Right kidney (tissue), 1 donor: ENCODE measurements at regions not wholly inside any gene's neighbourhood (a gene's known extent, or its start where the extent isn't known, plus 50 kb on each side); places are given as distances from the start of the nearest gene placed in this dataset.
"Not testable (repeated sequence)": the region's sequence is repeated elsewhere in the genome, so short reads cannot be mapped to it uniquely, and the experiment has no call there.

Source experiments
- DNase-seq: peaks from one replicate; pipeline ENCODE4 v3.0.0-alpha.2; 2016

DNA sequence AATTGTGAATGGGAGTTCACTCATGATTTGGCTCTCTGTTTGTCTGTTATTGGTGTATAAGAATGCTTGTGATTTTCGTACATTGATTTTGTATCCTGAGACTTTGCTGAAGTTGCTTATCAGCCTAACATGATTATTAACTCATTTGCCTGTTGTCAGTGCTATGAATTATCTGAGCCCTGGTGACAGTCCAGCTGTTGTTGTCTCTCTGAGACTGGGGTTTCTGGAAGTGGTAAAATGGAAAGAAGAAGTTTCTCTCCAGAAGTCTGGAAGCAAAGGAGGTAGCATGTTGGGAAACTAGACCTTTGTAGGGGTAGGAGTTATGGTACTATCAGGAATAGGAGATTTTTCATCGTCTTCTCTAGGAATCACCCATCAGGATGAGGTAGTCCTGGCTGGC lies 473.0 kb upstream of the RASGRP1 start:
- DNase-seq: not testable (repeated sequence)

DNA sequence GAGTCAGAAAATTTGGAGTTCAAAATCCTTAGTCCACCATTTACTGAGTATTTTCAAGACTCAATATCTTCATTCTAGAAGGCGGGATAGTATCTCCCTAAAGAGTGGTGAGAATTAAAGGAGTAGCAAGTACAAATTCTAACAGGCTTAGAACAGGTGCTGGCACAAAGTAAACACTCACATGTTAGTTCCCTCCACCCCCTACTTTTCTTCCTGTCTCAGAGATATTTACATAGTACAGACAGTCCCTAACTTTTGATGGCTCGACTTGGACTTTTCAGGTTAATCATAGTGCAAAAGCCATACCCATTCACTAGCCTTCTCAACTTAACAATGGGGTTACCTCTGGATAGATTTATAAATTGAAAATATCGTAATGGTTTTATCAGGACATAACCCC lies 476.2 kb upstream of the RASGRP1 start:
- DNase-seq: no peak

DNA sequence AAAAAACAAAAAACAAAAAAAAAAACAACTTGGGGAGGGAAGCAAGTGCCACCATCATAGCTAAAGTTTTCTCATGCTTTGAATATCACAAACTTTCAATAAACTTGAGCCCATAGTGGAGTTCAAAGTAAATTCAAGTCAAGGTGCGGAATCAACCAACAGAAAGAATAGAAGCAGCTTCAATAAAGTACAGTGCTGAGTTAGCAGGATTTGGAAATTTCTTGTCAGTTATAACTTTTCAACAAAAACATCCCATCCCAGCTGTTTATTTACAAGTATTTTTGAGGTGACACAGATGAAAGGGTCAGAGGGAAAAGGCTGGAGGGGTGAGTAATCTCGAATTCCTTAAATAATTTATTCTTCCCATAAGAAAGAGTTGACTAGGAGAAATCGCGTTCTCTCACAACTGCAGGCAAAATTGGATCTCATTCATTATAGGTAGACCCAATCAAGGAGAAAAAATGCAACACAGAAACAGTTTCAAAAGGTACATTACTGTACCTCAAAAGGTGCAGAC lies 477.4 kb upstream of the RASGRP1 start:
- no peak for DNase-seq

DNA sequence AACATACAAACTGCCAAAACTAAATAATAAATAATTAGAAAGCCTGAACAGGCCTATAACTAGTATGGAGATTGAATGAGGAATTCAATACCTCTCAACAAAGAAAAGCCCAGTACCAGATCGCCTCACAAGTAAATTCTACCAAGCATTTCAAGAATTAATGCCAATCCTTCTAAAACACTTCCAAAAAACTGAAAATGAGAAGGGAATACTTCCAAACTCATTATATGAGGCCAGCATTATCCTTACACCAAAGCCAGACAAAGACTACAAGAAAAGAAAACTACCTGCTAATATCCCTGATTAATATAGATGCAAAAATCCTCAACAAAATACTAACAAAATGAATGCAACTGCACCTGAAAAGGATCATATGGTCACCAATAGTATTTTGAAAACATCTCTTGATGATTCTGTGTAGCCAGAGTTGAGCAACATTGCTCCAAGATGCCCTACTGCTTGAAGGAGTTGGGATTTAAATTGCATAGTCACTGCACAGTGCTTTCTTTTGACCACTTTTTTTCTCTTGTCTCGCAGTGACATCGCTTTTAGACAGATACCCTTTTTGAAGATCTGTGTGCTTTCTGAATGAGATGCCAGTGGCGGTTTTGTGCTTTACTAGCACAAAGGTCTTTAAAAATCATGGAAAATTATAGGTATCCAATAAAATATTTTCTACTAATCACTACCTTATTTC lies 487.2 kb upstream of the RASGRP1 start:
- DNase-seq: no peak

DNA sequence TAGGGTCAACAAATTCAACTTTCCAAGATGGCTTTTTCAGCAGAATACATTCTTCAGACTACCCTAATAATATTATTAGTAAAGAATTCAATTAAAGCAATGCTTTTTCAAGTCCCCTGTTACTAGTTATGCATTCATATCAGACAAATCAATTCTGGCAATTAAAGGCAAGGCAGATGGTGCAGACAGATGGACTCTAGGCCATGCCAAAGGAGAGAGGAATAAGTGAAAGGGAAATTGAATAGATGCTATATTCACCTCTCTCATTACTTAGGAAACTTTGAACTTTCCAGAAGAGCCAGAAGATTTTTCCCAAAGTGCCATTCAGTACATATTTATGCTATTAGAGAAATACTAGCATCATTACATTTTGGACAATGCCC lies 487.7 kb upstream of the RASGRP1 start:
- DNase-seq: no peak

DNA sequence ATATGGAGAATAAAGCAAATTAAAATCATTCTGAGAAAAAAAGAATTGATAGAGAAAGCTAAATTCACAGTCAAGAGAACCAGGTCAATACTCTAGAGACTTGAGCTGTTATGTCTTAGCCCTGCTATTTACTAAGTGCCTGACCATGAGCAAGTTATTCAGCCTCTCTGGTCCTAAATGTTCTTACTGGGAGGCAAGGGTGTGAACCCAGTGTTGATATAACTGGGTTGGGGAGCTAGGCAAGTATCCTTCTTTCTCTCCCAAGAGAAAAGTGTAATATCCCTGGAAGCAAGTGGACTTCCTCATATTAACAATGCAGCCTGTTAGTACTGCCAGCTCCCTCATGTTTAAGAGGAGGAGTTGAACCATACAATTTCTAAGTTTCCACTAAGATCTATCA lies 488.9 kb upstream of the RASGRP1 start:
- no peak for DNase-seq

DNA sequence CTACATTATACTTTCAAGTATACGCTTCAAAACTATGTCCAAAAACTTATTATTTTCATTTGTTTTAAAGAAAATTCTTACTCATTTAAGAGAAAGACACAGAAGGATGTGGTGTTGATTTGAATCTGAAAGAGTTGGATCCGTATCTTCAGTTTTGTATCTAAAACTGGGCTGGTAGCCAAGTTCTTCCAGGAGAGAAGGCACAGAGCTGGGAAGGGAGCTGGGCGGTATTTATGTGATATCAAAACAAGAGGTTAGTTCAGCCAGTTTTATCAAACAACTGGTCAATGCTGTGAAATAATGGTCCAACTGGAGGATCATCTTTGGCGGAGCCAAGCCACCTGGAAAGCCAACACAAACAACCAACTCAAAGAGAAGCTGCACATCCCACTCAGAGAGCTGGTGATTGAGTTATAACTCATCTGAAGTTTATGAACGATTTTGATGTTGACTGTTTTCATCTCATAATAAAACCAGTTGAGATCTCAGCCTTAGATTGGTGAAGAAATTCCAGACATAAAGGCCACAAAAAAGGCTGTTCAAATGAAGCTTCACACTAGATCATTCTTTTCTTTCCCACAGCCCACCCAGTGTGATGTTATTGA lies 489.6 kb upstream of the RASGRP1 start:
- DNase-seq: no peak

DNA sequence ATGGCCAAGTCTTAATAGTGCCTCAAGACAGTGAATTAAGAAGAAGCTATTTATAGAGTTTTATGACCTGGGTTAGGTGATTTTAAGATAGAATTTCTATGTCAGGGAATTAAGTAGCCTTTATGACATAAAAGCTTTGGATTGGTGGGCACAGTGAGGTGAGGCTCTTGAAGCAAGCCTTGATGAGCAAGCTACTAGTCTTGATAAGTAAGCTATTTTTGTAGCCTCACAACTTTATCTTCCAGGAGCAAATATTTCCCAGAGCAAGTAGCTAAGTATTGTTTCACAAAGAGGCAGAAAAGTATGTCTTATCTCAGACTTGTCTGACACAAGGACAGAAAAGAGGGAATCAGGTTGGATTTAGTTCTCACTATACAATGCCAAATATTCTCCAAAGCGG lies 491.7 kb upstream of the RASGRP1 start:
- DNase-seq: no peak

DNA sequence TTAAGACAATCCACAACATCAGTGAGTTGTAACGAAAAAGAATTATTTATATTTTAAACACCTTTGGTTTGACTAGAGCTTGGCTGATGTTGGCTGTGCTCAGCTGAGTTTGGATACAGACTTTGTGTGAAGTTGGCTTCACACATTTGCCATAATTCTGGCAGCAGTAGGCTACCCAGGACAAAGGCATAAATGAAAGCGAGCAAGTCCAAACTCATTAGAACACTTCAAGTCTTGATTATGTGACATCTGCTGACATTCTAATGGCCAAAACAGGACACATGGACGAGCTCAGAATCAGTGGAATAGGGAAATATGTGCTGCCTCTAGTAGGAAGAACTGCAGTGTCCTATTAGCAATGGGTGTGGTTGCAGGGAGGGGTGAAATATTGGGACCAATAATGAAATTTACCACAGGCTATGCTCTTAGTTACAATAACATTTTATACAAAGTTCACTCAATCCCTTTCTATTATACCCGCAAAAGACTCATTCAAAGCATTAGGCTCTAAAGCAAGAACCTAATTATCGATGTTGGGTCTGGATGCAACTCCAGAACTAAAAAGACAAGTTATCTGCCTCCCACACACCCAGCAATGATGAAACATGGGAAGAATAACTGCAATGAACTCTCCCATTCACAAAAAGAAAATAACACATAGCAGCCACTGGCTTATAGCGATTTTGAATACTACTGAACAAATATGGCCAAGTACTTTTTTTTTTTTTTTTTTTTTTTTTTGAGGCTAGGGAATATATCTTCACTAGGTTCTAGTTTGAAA lies 493.9 kb upstream of the RASGRP1 start:
- DNase-seq: no peak

DNA sequence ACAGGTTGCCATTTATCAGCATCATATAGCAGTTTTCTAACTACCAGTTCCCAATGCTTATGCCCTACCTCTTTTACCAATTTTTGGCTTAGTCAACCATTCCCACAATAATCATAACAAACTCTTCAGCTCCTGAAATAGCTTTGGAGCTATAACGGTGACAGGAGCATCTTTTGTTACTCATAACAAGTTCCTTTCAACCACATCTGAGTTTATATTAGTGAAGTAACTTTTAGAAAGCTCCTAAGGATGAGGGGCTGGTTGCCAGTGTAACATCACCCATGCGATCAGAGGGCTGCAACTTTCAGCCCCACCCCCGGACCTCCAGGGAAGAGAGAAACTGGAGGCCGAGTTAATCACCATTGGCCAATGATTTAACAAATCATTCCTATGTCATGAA lies 495.3 kb upstream of the RASGRP1 start:
- no peak for DNase-seq

DNA sequence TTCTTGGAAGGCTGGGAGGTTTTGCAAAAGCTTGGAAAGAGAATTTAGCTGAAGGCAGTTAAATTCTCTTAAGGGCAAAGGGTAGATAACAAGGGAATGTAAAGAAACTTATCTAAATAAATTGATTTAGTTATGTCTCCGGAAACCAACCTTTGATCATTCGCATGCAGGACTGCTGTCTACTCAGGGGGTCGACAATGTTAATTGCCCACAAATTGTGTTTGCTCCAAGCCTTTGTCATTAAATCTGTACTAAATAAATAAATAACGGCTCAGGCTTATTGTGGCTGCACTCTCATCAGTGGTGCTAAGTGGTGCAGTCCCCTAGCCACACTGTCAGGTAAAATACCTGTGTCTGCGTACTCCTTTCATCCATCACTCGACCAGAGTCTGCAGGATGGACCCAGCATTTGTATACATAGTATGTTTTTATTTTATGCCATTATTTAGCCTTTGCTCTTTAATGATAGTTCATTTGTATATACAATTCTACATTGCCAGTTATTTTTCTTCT lies 497.4 kb upstream of the RASGRP1 start:
- no peak for DNase-seq

DNA sequence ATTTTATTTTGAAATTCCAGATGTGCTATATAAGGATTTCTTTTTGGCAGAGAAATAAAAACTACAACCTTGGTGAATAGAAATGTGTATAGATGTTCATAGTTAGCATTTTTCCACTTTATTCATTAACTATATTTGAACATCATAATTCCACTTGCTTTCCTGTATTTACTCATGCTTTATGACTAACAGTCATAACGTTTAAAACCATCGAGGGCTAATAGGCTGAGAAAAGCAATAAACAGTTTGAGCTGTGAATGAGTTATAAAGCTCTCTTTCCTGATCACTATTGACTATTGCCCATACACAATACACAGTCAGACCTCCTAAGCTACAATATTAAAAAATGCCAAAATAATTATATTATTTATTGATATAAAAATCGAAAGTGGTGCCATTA lies 502.1 kb upstream of the RASGRP1 start:
- no peak for DNase-seq

DNA sequence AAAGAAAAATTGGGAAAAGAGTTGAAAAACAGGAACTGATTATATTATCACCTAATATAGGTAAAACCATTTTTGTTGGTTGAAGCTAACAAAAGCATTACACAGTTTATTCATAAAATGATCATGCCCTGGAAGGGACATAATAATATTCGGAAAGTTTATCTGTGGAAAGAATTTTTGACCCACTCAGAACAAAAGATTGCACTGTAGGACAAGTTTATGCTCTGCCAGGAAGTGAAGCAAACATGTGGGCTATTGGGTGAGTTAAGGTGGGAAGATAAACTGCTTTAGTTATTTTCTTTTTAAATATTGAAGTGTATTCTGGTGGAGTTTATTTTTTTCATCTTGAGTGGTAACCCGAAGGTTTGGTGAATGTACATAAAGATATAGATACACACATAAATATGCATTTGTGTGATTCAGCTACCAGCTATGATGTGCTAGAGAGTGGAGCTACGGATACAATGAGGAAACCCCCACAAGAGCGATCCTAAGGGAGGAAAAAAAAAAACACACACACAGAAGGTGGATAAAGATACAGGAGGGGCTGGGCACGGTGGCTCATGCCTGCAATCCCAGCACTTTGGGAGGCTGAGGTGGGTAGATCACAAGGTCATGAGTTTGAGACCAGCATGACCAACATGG lies 506.4 kb upstream of the THBS1 start:
- no peak for DNase-seq

DNA sequence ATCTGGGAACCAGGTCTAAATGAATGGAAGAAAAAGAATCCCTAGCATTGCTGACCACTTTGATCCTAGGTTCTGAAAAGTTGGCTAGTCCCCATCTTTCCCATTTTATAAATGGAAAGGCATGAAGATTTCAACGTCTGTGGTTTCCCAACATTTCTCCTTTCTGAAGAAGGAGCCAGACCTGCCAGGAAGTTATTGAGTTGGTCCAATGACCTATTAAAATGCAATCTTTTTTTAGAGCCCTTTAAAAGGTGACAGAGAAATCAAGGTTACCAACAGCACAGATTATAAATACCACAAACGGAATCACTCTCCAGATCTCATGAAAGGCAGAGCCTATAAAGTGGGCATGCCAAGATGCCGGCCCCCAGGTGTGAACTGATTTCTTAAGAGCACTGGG lies 505.6 kb upstream of the THBS1 start:
- no peak for DNase-seq

DNA sequence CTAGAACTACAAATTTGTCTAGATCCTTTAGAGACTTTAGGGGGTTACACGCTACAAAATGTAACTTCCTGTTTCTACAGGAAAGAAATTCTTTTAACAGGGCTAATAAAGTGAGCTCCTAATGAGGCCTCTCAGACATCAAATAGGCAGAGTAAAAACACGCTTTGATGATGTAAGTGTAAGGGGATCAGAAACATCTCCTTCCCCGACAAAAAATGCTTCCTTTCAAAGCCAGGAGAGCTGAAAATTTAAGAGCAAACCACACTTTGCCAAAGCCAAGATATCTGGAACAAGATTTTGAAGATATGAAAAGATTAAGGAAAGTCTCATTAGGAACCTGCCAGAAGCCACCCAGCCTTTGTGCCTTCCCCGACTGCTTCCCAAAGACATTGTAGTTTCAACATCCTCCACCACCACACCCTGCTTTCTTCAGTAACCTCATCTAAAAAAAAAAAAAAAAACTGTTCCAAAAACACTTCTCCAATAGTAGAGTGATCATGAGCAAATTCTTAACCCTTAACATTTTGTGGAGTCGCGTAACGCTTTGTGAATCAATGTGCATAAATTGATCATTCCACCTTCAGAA lies 505.0 kb upstream of the THBS1 start:
- DNase-seq: no peak

DNA sequence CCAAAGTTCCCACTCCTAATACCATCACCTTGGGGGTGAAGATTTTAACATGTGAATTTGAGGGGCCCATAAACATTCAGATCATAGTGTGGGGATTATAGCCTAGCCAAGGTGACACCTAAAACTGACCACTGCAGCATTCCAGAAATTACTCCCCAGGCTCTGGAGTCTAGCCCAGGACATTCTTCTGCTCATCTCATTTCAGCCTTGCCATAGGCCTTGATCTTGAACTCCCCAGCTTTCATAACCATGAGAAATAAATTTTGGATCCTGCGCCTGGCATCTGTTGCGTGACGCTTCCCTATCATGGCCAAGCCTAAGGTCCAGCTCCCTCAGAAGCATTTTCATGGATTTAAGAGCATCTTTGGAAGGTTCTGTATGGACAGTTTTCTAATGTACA lies 502.9 kb upstream of the THBS1 start:
- DNase-seq: no peak

DNA sequence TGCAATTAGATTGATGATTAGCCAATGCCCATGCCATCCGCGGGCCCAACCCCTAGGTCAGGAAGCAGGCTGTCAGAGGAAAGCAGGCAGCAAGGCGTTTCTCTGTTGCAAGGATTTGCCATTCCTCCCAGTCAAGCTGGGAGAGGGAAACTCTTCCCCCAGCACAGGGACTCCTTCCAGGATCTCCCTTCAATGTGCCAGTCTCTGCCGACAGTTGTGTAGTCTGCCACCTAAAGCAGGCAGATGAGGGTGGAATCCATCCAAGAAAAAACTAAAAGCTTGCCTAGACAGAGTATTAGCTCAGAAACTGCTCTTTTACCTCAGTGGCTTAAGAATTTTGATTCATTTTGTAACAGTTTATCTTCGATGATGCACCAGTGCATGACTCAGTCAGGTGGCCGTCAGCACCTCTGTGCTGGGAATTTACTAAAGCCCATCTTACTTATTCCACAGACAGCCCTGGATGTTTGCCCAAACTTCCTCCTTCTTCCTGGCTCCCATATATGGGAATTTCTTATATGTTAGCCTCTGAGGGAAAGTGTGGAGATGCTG lies 501.5 kb upstream of the THBS1 start:
- no peak for DNase-seq

DNA sequence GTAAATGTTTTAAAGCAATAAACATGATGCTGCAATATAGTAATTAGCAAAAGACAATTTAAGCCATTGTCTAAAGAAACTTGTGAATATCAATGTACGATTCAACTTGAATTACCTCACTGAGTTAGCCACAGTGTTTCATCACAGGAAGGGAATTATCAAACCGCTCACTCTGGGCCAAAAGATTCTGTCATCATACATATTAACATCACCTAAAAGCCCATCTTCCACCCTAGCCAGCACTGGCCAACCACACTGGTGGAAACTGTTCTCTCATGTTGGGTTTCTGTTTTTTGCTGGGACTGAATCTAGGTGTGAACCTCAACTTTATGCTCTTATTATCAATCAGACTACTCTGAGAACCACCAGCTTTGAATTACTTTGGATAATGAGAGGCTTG lies 497.7 kb upstream of the THBS1 start:
- no peak for DNase-seq

DNA sequence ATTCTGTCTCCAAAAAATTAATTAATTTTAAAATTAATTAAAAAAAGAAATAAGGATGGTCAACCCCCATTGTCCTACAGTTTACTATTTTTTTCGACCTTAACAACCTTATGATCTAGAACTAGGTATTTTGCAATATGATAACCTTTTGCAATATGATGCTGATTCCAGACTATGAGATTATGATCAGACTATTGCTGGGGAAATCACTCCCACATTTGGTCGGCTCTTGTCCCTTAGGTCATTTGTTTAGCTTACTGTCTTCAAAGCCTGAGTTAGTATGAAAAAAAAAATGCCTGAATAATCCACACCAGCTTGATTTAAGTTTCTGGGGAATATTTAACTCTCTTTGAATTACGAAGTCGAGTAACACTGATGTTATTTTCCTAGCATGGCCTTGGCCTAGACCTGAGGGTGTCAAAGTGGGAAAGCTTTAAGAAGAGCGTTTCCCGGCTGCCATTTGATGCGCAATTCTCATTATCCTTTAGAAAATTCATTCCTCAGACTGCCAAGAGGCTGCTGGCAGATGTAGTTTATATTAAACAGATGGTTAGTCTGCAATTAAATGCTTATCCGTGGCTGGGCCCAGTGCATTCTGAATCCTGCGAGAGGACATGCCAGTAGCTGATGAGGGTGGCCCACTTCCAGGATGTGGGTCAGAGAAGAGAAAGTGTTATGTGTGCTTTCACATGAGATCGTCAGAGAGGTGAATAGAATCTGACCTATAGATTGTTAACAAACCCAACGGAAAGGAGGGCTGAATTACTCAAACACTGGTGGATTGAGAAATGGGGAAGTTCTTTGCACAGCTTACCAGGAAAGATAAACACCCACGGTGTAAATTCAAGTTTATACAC lies 496.0 kb upstream of the THBS1 start:
- DNase-seq: no peak

DNA sequence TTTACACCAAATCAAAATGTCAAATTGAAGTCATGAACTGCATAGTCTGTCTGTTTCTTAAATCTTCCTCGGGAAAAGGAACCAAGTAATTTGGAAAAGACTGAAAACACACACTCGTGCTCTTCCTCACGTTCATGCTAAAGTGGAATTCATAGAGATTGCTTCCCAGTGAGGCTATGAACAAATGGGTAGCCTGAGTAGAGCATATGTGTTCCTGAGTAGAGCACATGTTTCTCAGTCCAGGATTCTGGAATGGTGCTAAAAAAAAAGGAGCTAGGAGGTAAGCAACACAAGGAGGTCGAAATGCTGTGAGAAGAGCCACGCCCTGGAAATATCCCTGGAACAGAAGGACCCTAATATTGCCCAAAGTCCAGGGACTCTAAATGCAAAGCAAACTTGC lies 494.2 kb upstream of the THBS1 start:
- DNase-seq: no peak

DNA sequence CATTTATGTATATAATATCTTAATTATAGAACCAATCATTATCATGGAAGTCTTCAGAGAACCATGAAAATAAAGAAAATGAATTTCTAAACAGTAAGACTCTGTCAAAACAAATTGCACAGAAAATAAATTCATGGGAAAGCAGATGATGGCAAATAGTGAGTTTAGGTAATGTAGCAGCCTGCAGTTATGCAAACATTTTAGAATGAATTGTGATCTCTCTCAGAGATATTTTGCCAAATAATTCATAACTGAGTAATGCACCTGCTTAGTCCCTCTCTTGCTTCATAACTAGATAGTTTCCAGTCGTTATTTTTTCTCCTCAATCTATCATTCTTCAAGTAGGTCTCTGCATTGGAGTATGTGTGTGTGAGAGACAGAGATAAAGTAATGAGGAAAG lies 492.7 kb upstream of the THBS1 start:
- no peak for DNase-seq
